ENCODE measurements at regions not wholly inside any gene's neighbourhood (a gene's known extent, or its start where the extent isn't known, plus 50 kb on each side); places are given as distances from the start of the nearest gene placed in this dataset.
"Not testable (repeated sequence)": the region's sequence is repeated elsewhere in the genome, so short reads cannot be mapped to it uniquely, and the experiment has no call there.

- not testable (repeated sequence) for TF ChIP-seq CTCF (IDR thresholded peaks at IDR 0.05); EZH2 (IDR thresholded peaks at IDR 0.05; ENCODE audit: borderline replicate concordance, insufficient read depth, low read depth, low read length, poor library complexity, severe bottlenecking)
Observed at GRCh38 chr4:148533851-148534250, 91.6 kb upstream of the NR3C2 start.

Measured in B cell (primary cell).